K562 (cell line): ENCODE measurements at regions not wholly inside any gene's neighbourhood (a gene's known extent, or its start where the extent isn't known, plus 50 kb on each side); places are given as distances from the start of the nearest gene placed in this dataset.

Source experiments
- MEIS2 ChIP-seq: fragments of 450-650 bp; IDR thresholded peaks from 2 replicates; pipeline ENCODE4 v1.6.1; 2014; ENCODE audit warnings: mild to moderate bottlenecking; ENCODE audit not compliant: partially characterized antibody
- YY1 ChIP-seq, 3 experiments: IDR thresholded peaks; 2 replicates each; pipeline ENCODE4 v1.6.1; 2011; ENCODE audit warnings: low read length in 2 of 3, mild to moderate bottlenecking in 2 of 3, moderate library complexity in 2 of 3, borderline replicate concordance in 1 of 3, control low read depth in 1 of 3, low read depth in 1 of 3; ENCODE audit not compliant: insufficient read depth in 3 of 3, insufficient replicate concordance in 2 of 3, control insufficient read depth in 1 of 3, insufficient read length in 1 of 3; ENCODE audit errors: extremely low read depth in 1 of 3

DNA sequence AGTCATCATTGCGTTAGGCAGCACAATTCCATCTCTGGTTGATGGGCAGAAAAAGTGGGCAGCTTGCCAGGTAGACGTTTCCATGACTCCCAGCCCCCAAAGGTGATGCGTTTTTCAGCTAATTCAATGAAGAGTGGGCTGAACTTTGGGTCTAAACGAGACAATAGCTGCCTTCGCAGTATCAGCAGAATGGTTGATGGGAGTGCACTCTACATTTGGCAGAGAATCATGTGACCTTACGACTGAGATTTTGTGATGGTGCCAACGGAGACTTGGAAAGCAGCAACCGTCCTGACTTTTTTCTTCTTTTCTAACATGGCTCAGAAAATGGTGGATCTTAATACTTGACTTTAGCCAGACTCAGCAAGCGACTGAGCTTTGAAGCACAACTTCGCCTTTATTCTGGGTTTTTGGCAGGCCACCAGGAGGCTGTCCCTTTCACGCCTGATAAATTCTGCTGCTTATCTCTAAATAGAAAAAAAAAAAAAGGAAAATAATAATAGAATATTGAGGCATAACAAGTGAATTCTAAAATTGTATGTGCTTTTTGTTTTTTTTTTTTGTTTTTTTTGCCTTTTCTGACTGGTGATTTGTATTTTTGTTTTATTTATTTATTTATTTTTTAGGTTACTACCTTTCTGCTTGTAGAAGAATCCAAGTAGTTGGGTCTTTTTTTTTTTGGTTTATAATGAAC, 804.8 kb downstream of the USP25 start:
- TF ChIP-seq YY1 (IDR thresholded peaks at IDR 0.05; ENCODE audit: borderline replicate concordance in 1 of 3, control insufficient read depth in 1 of 3, extremely low read depth in 1 of 3, insufficient read depth in 3 of 3, insufficient read length in 1 of 3, insufficient replicate concordance in 2 of 3, low read depth in 1 of 3, low read length in 2 of 3) (no peak), MEIS2 (no peak)
